ENCODE measurements at regions not wholly inside any gene's neighbourhood (a gene's known extent, or its start where the extent isn't known, plus 50 kb on each side); places are given as distances from the start of the nearest gene placed in this dataset.

GRCh38 chr12:67413577-67413976 lies 144.4 kb downstream of the CAND1 start:
- TF ChIP-seq, protein P1, sequence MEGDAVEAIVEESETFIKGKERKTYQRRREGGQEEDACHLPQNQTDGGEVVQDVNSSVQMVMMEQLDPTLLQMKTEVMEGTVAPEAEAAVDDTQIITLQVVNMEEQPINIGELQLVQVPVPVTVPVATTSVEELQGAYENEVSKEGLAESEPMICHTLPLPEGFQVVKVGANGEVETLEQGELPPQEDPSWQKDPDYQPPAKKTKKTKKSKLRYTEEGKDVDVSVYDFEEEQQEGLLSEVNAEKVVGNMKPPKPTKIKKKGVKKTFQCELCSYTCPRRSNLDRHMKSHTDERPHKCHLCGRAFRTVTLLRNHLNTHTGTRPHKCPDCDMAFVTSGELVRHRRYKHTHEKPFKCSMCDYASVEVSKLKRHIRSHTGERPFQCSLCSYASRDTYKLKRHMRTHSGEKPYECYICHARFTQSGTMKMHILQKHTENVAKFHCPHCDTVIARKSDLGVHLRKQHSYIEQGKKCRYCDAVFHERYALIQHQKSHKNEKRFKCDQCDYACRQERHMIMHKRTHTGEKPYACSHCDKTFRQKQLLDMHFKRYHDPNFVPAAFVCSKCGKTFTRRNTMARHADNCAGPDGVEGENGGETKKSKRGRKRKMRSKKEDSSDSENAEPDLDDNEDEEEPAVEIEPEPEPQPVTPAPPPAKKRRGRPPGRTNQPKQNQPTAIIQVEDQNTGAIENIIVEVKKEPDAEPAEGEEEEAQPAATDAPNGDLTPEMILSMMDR (IDR thresholded peaks at IDR 0.05 in 8 of 11, conservative IDR thresholded peaks at IDR 0.05 in 3 of 11) = no peak
- no peak for TF ChIP-seq POLR2AphosphoS5 (IDR thresholded peaks at IDR 0.05)
- no peak for TF ChIP-seq POLR2A (IDR thresholded peaks at IDR 0.05)

Data from spleen (tissue), 7 donors.